Calu3 (cell line): ENCODE measurements at regions not wholly inside any gene's neighbourhood (a gene's known extent, or its start where the extent isn't known, plus 50 kb on each side); places are given as distances from the start of the nearest gene placed in this dataset.

Experiments used
- BruUV-seq: library from RNA; stranded (reverse); fragments of 400-500 nt; replicated peaks from 2 replicates; lab custom pipeline; 2021; lab: Mats Ljungman, UMichigan
- CTCF ChIA-PET: fragments of 300-600 bp; sonication (Branson Sonifier 250); formaldehyde crosslinking; loops from one replicate; lab custom pipeline; 2022; ENCODE audit warnings: antibody characterized with exemption; lab: Charles Lee
- DNase-seq: peaks from one replicate; pipeline ENCODE4 v3.0.0; 2022
- H3K27ac Mint-ChIP-seq: one replicate; pipeline ENCODE4 v1.8.0; 2022; ENCODE audit warnings: mixed read lengths; ENCODE audit not compliant: unreplicated experiment
- H3K27me3 Mint-ChIP-seq: one replicate; pipeline ENCODE4 v1.8.0; 2022; ENCODE audit warnings: mixed read lengths; ENCODE audit not compliant: unreplicated experiment
- H3K36me3 Mint-ChIP-seq: one replicate; pipeline ENCODE4 v1.8.0; 2022; ENCODE audit warnings: mild to moderate bottlenecking, moderate library complexity, mixed read lengths; ENCODE audit not compliant: insufficient read depth, unreplicated experiment
- H3K4me1 Mint-ChIP-seq: one replicate; pipeline ENCODE4 v1.8.0; 2022; ENCODE audit warnings: mild to moderate bottlenecking, low read depth, mixed read lengths; ENCODE audit not compliant: unreplicated experiment
- H3K4me3 Mint-ChIP-seq: one replicate; pipeline ENCODE4 v1.8.0; 2022; ENCODE audit warnings: mild to moderate bottlenecking, low read depth, moderate library complexity, mixed read lengths; ENCODE audit not compliant: unreplicated experiment
- H3K9me3 Mint-ChIP-seq: one replicate; pipeline ENCODE4 v1.8.0; 2022; ENCODE audit warnings: low read depth, mixed read lengths; ENCODE audit not compliant: unreplicated experiment
- intact Hi-C: fragments of 100-400 bp; cut with micrococcal nuclease; formaldehyde crosslinking; loops from one replicate; pipeline ENCODE4 v1.10.0; 2022; ENCODE audit not compliant: unreplicated experiment
- TF ChIP-seq, protein P1 (sequence below): fragments of 200-600 bp; IDR thresholded peaks from one replicate; pipeline ENCODE4 v1.8.0; 2022; ENCODE audit warnings: antibody characterized with exemption; ENCODE audit not compliant: unreplicated experiment

DNA sequence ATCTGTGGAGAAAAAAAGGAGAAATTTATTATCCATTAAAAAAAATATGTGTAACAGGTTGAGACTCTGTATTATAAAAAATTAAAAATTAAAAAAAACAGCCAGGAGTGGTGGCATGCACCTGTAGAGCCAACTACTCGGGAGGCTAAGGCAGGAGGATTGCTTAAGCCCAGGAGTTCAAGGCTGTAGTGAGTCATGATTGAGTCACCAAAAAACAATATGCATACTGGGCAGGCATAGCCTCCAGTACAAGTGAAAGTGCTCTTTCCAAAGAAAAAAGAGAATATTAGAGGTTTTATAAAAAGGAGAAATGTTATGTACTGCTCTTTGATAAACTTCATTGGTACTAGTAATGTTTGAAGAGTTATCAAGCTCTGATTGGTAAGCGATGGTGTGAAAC, 647.1 kb upstream of the ZWINT start:
- H3K4me3 Mint-ChIP-seq: no peak overlapping the region
- intact Hi-C loops: no loop called here
- H3K27ac Mint-ChIP-seq: no peak overlapping the region
- H3K27me3 Mint-ChIP-seq: no peaks in the 10 kb centered on the region
- H3K36me3 Mint-ChIP-seq: no peaks in the 10 kb centered on the region
- no peaks in the 10 kb centered on the region for H3K4me1 Mint-ChIP-seq
- no TSS peak for BruUV-seq
- TF ChIP-seq, protein P1, sequence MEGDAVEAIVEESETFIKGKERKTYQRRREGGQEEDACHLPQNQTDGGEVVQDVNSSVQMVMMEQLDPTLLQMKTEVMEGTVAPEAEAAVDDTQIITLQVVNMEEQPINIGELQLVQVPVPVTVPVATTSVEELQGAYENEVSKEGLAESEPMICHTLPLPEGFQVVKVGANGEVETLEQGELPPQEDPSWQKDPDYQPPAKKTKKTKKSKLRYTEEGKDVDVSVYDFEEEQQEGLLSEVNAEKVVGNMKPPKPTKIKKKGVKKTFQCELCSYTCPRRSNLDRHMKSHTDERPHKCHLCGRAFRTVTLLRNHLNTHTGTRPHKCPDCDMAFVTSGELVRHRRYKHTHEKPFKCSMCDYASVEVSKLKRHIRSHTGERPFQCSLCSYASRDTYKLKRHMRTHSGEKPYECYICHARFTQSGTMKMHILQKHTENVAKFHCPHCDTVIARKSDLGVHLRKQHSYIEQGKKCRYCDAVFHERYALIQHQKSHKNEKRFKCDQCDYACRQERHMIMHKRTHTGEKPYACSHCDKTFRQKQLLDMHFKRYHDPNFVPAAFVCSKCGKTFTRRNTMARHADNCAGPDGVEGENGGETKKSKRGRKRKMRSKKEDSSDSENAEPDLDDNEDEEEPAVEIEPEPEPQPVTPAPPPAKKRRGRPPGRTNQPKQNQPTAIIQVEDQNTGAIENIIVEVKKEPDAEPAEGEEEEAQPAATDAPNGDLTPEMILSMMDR: no peak
- DNase-seq: no peak
- CTCF ChIA-PET: no interaction called here
- H3K9me3 Mint-ChIP-seq: peaks cover 4% of the 10 kb centered on the region

DNA sequence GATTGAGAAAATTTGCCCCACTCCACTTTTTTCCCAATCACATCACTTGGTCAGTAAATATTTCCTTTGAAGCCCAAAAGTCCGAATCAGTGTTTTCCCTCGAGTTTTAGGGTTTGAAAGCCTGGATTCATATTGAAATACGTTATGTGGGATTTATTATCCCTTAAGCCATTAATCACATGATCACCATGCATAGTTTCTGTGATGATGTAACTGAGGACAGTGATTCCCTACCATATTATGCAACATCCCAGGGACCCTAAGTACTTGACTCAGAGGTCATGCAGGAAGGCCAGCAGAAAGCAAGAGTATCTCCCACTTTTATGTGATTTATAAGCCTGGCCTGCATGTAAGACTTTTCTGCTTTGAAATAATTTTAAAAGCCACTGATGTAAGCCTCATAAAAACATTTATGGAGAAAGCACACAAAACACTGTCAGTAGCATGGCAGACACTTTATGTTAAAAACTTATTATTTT, 630.6 kb upstream of the ZWINT start:
- H3K4me1 Mint-ChIP-seq: no peaks in the 10 kb centered on the region
- no TSS peak for BruUV-seq
- TF ChIP-seq, protein P1: no peak
- no peak for DNase-seq
- no peak overlapping the region for H3K27ac Mint-ChIP-seq
- CTCF ChIA-PET: no interaction called here
- H3K27me3 Mint-ChIP-seq: no peaks in the 10 kb centered on the region
- no peaks in the 10 kb centered on the region for H3K36me3 Mint-ChIP-seq
- peaks cover 10% of the 10 kb centered on the region for H3K9me3 Mint-ChIP-seq
- no peak overlapping the region for H3K4me3 Mint-ChIP-seq
- intact Hi-C loops: no loop called here

DNA sequence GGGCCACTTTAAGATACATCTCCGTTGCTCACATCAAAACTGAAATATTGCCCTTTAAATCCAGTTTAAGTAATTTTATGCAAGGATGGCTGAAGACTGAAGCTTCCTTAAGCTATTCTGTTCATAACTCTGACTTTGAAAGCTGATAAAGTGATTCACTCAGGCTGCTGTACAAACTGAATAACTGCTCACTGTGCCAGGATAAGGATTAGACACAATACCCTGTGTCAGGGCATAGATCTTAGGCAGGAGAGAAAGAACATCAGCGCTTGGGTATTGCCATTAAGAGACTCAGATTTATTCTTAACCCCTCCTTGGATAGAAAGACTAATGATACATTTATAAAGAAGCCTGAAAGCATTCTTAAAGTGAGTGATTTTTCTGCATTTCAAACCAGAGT, 614.5 kb upstream of the ZWINT start:
- Mint-ChIP-seq H3K27ac (no peak overlapping the region), H3K36me3 (no peaks in the 10 kb centered on the region), H3K9me3 (no peaks in the 10 kb centered on the region), H3K4me1 (no peaks in the 10 kb centered on the region), H3K4me3 (no peak overlapping the region), H3K27me3 (no peaks in the 10 kb centered on the region)
- TF ChIP-seq, protein P1: no peak
- CTCF ChIA-PET: no interaction called here
- no peak for DNase-seq
- no TSS peak for BruUV-seq
- intact Hi-C loops: no loop called here

DNA sequence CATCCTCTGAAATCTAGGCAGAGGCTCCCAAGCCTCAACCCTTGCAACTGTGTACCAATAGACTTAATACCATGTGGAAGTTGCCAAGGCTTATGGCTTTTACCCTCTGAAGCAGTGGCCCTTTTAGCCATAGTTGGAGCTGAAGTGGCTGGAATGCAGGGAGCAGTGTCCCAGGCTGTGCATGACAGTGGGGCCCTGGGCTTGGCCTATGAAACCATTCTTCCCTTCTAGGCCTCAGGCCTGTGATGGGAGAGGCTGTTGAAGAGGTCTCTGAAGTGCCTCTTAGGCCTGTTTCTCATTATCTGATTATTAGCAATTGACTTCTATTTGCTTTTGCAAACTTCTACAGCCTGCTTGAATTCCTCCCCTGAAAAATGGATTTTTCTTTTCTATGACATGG, 612.7 kb upstream of the ZWINT start:
- no peaks in the 10 kb centered on the region for H3K36me3 Mint-ChIP-seq

More for the DNA sequence above, 612.7 kb upstream of the ZWINT start:
- no peak overlapping the region for H3K27ac Mint-ChIP-seq
- intact Hi-C loops: no loop called here
- H3K9me3 Mint-ChIP-seq: no peaks in the 10 kb centered on the region
- no peak for DNase-seq
- no TSS peak for BruUV-seq
- no peak overlapping the region for H3K4me3 Mint-ChIP-seq
- no peaks in the 10 kb centered on the region for H3K27me3 Mint-ChIP-seq
- no peaks in the 10 kb centered on the region for H3K4me1 Mint-ChIP-seq
- TF ChIP-seq, protein P1: no peak
- CTCF ChIA-PET: no interaction called here
